Prostate gland (tissue), 2 donors: ENCODE measurements at regions not wholly inside any gene's neighbourhood (a gene's known extent, or its start where the extent isn't known, plus 50 kb on each side); places are given as distances from the start of the nearest gene placed in this dataset.

Experiments used
- DNase-seq: peaks from one replicate; pipeline ENCODE4 v3.0.0-alpha.2; 2019; ENCODE audit warnings: low spot score
- H3K27ac ChIP-seq, 2 donors: fragments of 200-600 bp; sonication (generic); 2 replicates each; pipeline ENCODE4 v1.5.1; 2017 to 2019
- H3K27me3 ChIP-seq: fragments of 200-600 bp; sonication (generic); replicated peaks from 2 replicates; pipeline ENCODE4 v1.5.1; 2019; ENCODE audit not compliant: insufficient read depth
- H3K36me3 ChIP-seq, 2 donors: fragments of 200-600 bp; sonication (generic); 1 replicate in 1 of 2; 2 replicates in 1 of 2; pipeline versions ENCODE4 v1.5.1 to v1.8.1; 2017 to 2019
- H3K4me1 ChIP-seq: fragments of 200-600 bp; sonication (generic); replicated peaks from 2 replicates; pipeline ENCODE4 v1.5.1; 2019
- H3K4me3 ChIP-seq, 2 donors: fragments of 200-600 bp; sonication (generic); 2 replicates each; pipeline ENCODE4 v1.5.1; 2017 to 2019
- H3K9me3 ChIP-seq: fragments of 200-600 bp; sonication (generic); 2 replicates; pipeline ENCODE4 v1.5.1; 2017
- CTCF ChIP-seq, 4 experiments: fragments of 200-600 bp in 2 of 4; fragments of 450-650 bp in 2 of 4; sonication (generic) in 2 of 4; IDR thresholded peaks; 1 replicate in 3 of 4; 2 replicates in 1 of 4; pipeline ENCODE4 v1.5.1; 2016 to 2019; ENCODE audit warnings: antibody characterized with exemption in 4 of 4, mild to moderate bottlenecking in 2 of 4, moderate library complexity in 2 of 4
- POLR2A ChIP-seq: fragments of 450-650 bp; IDR thresholded peaks from one replicate; pipeline ENCODE4 v1.6.1; 2016; ENCODE audit warnings: antibody characterized with exemption, mild to moderate bottlenecking
- POLR2AphosphoS5 ChIP-seq: sonication (generic); formaldehyde crosslinking; IDR thresholded peaks from one replicate; pipeline ENCODE4 v1.6.1; 2017; ENCODE audit warnings: antibody characterized with exemption
- WGBS: methylation state at CpG from one replicate; pipeline ENCODE4 v1.1.5; 2018; 5-methylcytosine and 5-hydroxymethylcytosine counted together
- intact Hi-C: fragments of 100-400 bp; cut with DNase I; formaldehyde crosslinking; loops from one replicate; pipeline ENCODE4 v1.14.2; 2022

GRCh38 chr16:79361132-79361751 lies 239.3 kb downstream of the MAF start:
- no peak overlapping the region for H3K27ac ChIP-seq
- TF ChIP-seq CTCF (IDR thresholded peaks at IDR 0.05): no peak
- TF ChIP-seq POLR2A: no peak
- no peak for TF ChIP-seq POLR2AphosphoS5
- no peaks in the 10 kb centered on the region for H3K4me1 ChIP-seq
- H3K36me3 ChIP-seq: no peaks in the 10 kb centered on the region
- H3K4me3 ChIP-seq: no peak overlapping the region
- intact Hi-C loops: no loop called here
- H3K9me3 ChIP-seq: no peaks in the 10 kb centered on the region
- H3K27me3 ChIP-seq: no peaks in the 10 kb centered on the region
- 94% methylated on average over 6 of the region's 6 CpGs for WGBS
- DNase-seq: no peak

- Histone ChIP-seq H3K9me3 (no peaks in the 10 kb centered on the region), H3K27me3 (no peaks in the 10 kb centered on the region), H3K4me3 (no peak overlapping the region), H3K27ac (no peak overlapping the region), H3K36me3 (no peaks in the 10 kb centered on the region), H3K4me1 (no peaks in the 10 kb centered on the region)
- intact Hi-C loops: no loop called here
- TF ChIP-seq POLR2AphosphoS5 (no peak), POLR2A (no peak), CTCF (IDR thresholded peaks at IDR 0.05) (no peak)
- WGBS: 68% methylated on average over 2 of the region's 2 CpGs
- DNase-seq: no peak
These were observed 240.3 kb downstream of the MAF start for GRCh38 chr16:79360267-79360666.

GRCh38 chr16:79359082-79359481 lies 241.5 kb downstream of the MAF start:
- intact Hi-C loops: no loop called here
- no peak for TF ChIP-seq CTCF (IDR thresholded peaks at IDR 0.05)
- no peak for TF ChIP-seq POLR2A
- no peak for TF ChIP-seq POLR2AphosphoS5

GRCh38 chr16:79358188-79358587 lies 242.3 kb downstream of the MAF start:
- intact Hi-C loops: no loop called here
- Histone ChIP-seq H3K9me3 (no peaks in the 10 kb centered on the region), H3K27ac (no peak overlapping the region), H3K4me1 (no peaks in the 10 kb centered on the region), H3K4me3 (no peak overlapping the region), H3K36me3 (no peaks in the 10 kb centered on the region), H3K27me3 (no peaks in the 10 kb centered on the region)
- no peak for DNase-seq
- WGBS: 88% methylated on average over 9 of the region's 9 CpGs
- no peak for TF ChIP-seq POLR2A
- TF ChIP-seq CTCF (IDR thresholded peaks at IDR 0.05): no peak
- TF ChIP-seq POLR2AphosphoS5: no peak

More at GRCh38 chr16:79359082-79359481, 241.5 kb downstream of the MAF start:
- no peak overlapping the region for H3K27ac ChIP-seq
- no peaks in the 10 kb centered on the region for H3K36me3 ChIP-seq
- H3K9me3 ChIP-seq: no peaks in the 10 kb centered on the region
- WGBS: 86% methylated on average over 4 of the region's 4 CpGs
- DNase-seq: no peak
- no peaks in the 10 kb centered on the region for H3K27me3 ChIP-seq
- H3K4me1 ChIP-seq: no peaks in the 10 kb centered on the region
- H3K4me3 ChIP-seq: no peak overlapping the region

GRCh38 chr16:79355600-79356358 lies 244.8 kb downstream of the MAF start:
- no peak for TF ChIP-seq CTCF (IDR thresholded peaks at IDR 0.05)
- TF ChIP-seq POLR2A: no peak
- Histone ChIP-seq H3K36me3 (no peaks in the 10 kb centered on the region), H3K27ac (no peak overlapping the region), H3K4me3 (no peak overlapping the region), H3K27me3 (no peaks in the 10 kb centered on the region), H3K4me1 (no peaks in the 10 kb centered on the region), H3K9me3 (no peaks in the 10 kb centered on the region)
- 92% methylated on average over 15 of the region's 15 CpGs for WGBS
- intact Hi-C loops: no loop called here
- DNase-seq: no peak
